ENCODE measurements at regions not wholly inside any gene's neighbourhood (a gene's known extent, or its start where the extent isn't known, plus 50 kb on each side); places are given as distances from the start of the nearest gene placed in this dataset.
"Not testable (repeated sequence)": the region's sequence is repeated elsewhere in the genome, so short reads cannot be mapped to it uniquely, and the experiment has no call there.

GRCh38 chr2:87497700-87498099, 250.2 kb upstream of the PLGLB2 start:
- DNase-seq = not testable (repeated sequence)

DNA sequence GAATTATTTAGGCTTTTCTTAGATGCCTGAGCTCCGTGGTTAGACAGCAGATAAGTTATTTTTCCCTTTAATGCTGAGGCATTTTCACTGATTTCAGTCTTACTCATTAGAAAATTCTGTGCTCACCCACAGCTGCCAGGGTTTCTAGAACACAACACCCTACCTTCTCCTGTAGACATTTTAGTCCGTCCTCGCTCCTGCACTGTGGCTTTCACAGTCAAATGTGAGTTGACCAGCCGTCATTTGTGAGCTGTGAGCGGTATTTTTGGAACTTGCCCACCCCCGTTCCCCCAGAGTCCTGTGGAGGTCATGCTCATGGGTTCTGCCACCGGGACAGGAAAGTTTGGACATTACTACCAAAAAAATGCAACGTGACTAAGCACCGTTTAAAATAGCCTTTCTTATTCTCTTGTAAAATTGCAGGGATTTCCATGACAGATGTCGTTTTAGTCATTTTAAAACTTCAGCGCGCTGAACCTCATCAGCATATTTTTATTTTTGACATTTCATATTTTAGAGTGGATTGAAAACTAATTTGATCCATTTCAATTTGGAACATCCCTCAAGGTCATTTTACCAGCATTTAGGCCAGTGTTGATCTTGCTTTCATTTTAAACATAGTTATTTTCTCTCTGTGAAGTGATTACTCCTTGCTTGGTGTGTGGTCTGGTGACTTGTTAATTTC, 249.6 kb upstream of the PLGLB2 start:
- DNase-seq = not testable (repeated sequence)

DNA sequence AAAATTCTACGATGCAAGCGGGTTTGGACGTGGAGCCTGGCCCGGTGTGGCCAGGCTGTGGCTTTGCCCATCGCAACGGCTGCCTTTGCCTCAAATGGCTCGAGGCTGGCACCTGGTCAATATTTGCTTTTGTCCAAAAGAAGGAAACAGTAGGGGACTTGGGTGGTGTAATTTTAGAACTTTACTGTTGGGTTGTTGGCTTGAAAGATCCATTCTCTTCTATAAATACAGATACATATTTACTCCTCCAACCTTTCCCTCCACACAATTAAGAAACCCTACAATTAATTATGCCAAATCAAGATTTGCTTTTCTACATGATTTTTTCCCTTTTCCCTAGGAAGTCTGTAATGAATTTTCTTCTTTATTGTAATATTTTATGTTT, 249.0 kb upstream of the PLGLB2 start:
- DNase-seq = not testable (repeated sequence)

- DNase-seq = not testable (repeated sequence)
Observed at GRCh38 chr2:87499860-87500259, 248.0 kb upstream of the PLGLB2 start.

GRCh38 chr2:87500421-87500820, 247.5 kb upstream of the PLGLB2 start:
- not testable (repeated sequence) for DNase-seq

DNA sequence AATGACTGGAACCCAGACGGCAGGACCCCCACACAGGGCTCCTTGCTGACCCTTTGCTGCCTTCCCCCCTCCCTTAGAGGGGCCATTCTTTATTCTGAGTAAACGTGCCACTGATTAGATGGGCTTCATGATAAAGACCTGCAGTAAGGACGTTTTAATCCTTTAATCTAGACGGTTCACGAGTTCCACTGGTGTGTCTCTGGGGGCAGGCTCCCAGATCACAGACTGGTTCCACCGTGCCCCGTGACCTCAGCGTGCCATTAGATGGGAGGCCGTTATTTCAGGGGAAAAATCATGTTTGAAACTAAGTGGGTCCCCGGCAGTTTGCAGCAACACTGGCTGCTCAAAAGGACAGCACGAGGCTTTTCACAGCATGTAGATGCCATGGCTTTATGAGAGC, 246.9 kb upstream of the PLGLB2 start:
- DNase-seq = not testable (repeated sequence)

DNA sequence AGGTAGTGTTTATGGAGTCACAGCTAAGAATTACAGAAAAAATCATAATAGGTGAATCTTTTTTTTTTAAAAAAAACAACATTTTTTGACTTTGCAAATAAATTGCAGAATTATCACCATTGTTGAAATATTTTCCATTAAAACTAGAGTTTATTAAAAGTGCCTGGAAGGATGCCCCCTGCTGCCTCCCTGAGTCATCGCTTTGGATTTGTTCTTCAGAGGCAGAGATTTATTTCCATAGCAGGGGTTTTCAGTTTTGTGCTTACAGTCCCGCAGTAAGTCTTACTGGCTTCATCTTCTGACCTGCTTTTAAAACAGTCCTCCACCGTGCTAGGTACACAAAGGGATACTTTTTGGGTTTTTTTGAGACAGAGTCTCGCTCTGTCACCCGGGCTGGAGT, 244.9 kb upstream of the PLGLB2 start:
- DNase-seq = not testable (repeated sequence)

- DNase-seq = not testable (repeated sequence)
Observed at GRCh38 chr2:87505239-87505638, 242.6 kb upstream of the PLGLB2 start.

- not testable (repeated sequence) for DNase-seq
Observed at GRCh38 chr2:87505909-87506308, 242.0 kb upstream of the PLGLB2 start.

GRCh38 chr2:87507378-87508348, 240.2 kb upstream of the PLGLB2 start:
- DNase-seq = not testable (repeated sequence)

DNA sequence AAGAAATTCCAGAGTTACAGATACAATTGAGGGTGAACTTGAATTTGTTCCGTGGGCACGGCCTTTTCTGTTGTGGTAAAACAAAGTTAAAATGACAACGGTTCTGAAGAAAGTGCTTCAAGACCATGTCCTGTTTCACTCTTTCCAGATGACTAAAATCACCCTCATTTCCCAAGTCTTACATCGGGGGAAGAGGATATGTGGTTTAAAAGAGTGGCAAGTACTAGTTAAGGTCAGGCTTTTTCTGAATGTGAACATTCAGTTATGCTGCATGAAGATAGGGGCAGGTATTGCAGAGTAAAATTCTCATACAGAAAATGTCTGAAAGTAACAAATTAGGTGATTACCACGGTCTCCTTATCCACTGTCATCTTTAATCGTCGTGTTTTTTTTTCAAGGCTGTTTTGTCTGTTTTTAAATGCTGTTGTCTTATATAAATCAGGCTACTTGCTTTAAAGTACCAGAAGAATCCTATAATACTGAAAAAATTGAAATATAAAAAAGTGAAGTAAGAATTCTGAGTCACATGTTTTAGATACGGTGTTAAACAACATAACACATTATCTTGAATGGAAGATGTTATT, 236.6 kb upstream of the PLGLB2 start:
- DNase-seq = not testable (repeated sequence)

- DNase-seq = not testable (repeated sequence)
Observed at GRCh38 chr2:87512864-87513530, 234.9 kb upstream of the PLGLB2 start.

DNA sequence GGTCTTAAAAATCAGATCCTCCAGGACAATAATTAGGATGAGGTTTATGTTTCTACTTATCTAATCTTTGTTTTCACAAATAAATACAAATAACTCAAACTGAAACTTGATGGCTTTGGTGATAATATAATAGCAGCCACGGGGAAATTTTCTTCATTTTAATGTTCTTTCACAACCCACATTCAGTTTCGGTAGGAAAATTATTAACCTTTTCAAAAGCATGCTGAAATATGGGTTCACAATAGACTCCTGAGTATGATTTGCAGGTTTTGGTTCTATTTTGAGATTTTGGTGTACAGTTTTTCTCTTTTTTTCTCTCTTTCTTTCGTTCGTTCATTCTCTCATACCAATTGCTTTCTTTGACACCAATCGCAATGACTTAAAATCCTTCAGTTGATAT, 233.9 kb upstream of the PLGLB2 start:
- not testable (repeated sequence) for DNase-seq

GRCh38 chr2:87514515-87514914, 233.4 kb upstream of the PLGLB2 start:
- DNase-seq = not testable (repeated sequence)

- DNase-seq = not testable (repeated sequence)
Observed at GRCh38 chr2:87515226-87515625, 232.7 kb upstream of the PLGLB2 start.

GRCh38 chr2:87515875-87516274, 232.0 kb upstream of the PLGLB2 start:
- DNase-seq = not testable (repeated sequence)

GRCh38 chr2:87516369-87516967, 231.4 kb upstream of the PLGLB2 start:
- DNase-seq = not testable (repeated sequence)

DNA sequence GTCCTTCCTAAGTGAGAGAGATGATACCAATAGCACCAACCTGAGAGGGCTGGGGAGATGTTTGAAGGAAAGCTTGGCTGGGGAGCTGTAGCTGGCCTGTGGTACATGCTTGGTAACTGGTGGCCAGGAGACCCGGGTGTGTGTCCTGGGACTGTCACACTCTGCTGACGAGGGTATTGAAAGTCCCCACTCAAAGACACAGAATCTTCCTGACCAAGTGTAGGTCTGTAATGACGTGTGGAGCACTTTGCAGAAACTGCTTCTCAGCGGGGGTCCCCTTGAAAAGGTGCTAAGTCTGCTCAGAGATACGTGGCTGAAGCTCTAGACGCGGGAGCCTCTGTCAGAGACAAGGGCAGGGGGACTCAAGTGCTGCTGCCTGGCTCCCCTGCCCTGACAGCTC, 230.4 kb upstream of the PLGLB2 start:
- not testable (repeated sequence) for DNase-seq

DNA sequence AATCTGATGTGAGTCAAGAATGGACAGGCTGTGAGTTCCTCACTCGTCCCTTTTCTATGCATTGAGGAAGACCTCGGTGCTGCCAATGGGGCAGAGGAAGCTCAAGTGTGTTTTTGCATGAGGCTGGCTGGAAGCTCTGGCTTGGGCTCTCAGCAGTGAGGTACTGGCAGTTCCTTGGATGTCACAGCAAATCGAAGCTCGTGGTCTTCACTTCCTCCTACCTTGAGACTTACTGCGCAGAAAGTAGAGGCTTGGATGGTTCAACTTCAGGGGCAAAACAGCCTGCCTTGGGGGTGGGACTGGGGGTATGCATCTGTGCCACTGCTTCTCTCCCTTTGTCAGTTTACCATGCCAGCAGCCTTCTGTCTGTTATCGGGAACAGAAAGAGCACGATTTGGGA, 229.8 kb upstream of the PLGLB2 start:
- not testable (repeated sequence) for DNase-seq

GRCh38 chr2:87518547-87518946, 229.3 kb upstream of the PLGLB2 start:
- not testable (repeated sequence) for DNase-seq

- DNase-seq = not testable (repeated sequence)
Observed at GRCh38 chr2:87519158-87520011, 228.5 kb upstream of the PLGLB2 start.
